HCT116 (cell line): ENCODE measurements at regions not wholly inside any gene's neighbourhood (a gene's known extent, or its start where the extent isn't known, plus 50 kb on each side); places are given as distances from the start of the nearest gene placed in this dataset.

ENCODE experiments used
- ATAC-seq: fragments of 200-7000 bp; cut with Tn5 transposase; 2 replicates; pipeline ENCODE4 v1.9.1; 2020; ENCODE audit warnings: mild to moderate bottlenecking, moderate library complexity
- BruUV-seq: library from RNA; stranded (reverse); fragments of 400-500 nt; replicated peaks from 2 replicates; lab custom pipeline; 2021; lab: Mats Ljungman, UMichigan
- CTCF ChIA-PET: fragments of 300-600 bp; sonication (Branson Sonifier 250); formaldehyde crosslinking; loops from one replicate; lab custom pipeline; 2021; ENCODE audit warnings: antibody characterized with exemption; lab: Charles Lee
- POLR2A ChIA-PET: fragments of 300-600, 350-600 bp; sonication (Branson Sonifier 250); formaldehyde crosslinking; loops from one replicate; lab custom pipeline; 2021; ENCODE audit warnings: antibody characterized with exemption; lab: Charles Lee
- RAD21 ChIA-PET, 2 experiments: fragments of 300-600 bp; sonication (Branson Sonifier 250); formaldehyde crosslinking; loops; one replicate each; lab custom pipeline; 2023; ENCODE audit warnings: low total read pairs in 2 of 2; ENCODE audit not compliant: uncharacterized antibody in 2 of 2, unreplicated experiment in 2 of 2, low non-redundant PET in 1 of 2; lab: Charles Lee
- DNase-seq: peaks from one replicate; pipeline ENCODE4 v3.0.0-alpha.2; 2010; ENCODE audit warnings: low read depth, low spot score
- H2AFZ ChIP-seq: fragments of 200-600 bp; shearing (Covaris generic), sonication (generic); 2 replicates; pipeline ENCODE4 v1.6.1; 2017; ENCODE audit warnings: low read depth, mixed run types, mixed read lengths, antibody characterized with exemption, low read length; ENCODE audit not compliant: poor library complexity, severe bottlenecking
- H3K27ac ChIP-seq: 2 replicates; pipeline ENCODE4 v1.5.1; 2012; ENCODE audit warnings: low read depth, low read length
- H3K27me3 ChIP-seq: fragments of 200-600 bp; sonication (generic); 2 replicates; pipeline ENCODE4 v1.6.1; 2016; ENCODE audit warnings: mixed run types, low read length, mixed read lengths; ENCODE audit not compliant: insufficient read depth
- H3K36me3 ChIP-seq, 2 experiments: fragments of 200-500 bp in 1 of 2; fragments of 200-600 bp in 1 of 2; sonication (Bioruptor generic) in 1 of 2; sonication (generic) in 1 of 2; 2 replicates each; pipeline versions ENCODE4 v1.5.1 to v1.6.1; 2014 to 2016; ENCODE audit warnings: low read length in 2 of 2, inconsistent platforms in 1 of 2, mixed read lengths in 1 of 2, mixed run types in 1 of 2; ENCODE audit not compliant: insufficient read depth in 2 of 2, control insufficient read depth in 1 of 2
- H3K4me1 ChIP-seq, 2 experiments: fragments of 200-600 bp in 1 of 2; sonication (generic) in 1 of 2; 2 replicates each; pipeline versions ENCODE4 v1.5.1 to v1.6.1; 2012 to 2017; ENCODE audit warnings: low read length in 2 of 2, inconsistent platforms in 1 of 2, mild to moderate bottlenecking in 1 of 2, mixed read lengths in 1 of 2, mixed run types in 1 of 2, moderate library complexity in 1 of 2; ENCODE audit not compliant: insufficient read depth in 2 of 2, control insufficient read depth in 1 of 2
- H3K4me2 ChIP-seq: fragments of 200-600 bp; sonication (generic); 2 replicates; pipeline ENCODE4 v1.6.1; 2017; ENCODE audit warnings: mixed run types, low read length, mixed read lengths
- H3K4me3 ChIP-seq, 2 experiments: fragments of 200-600 bp in 1 of 2; sonication (generic) in 1 of 2; replicated peaks in 1 of 2; 2 replicates each; pipeline ENCODE4 v1.5.1; 2011 to 2016; ENCODE audit warnings: low read length in 2 of 2, control low read depth in 1 of 2, low read depth in 1 of 2, mild to moderate bottlenecking in 1 of 2, mixed read lengths in 1 of 2, mixed run types in 1 of 2
- H3K79me2 ChIP-seq: fragments of 200-600 bp; sonication (generic); 2 replicates; pipeline ENCODE4 v1.6.1; 2017; ENCODE audit warnings: mild to moderate bottlenecking, mixed run types, low read length, moderate library complexity, mixed read lengths; ENCODE audit not compliant: insufficient read depth
- H3K9ac ChIP-seq: fragments of 200-600 bp; sonication (generic); 2 replicates; pipeline ENCODE4 v1.6.1; 2016; ENCODE audit warnings: low read length, mixed read lengths
- H3K9me2 ChIP-seq: fragments of 200-600 bp; sonication (generic), shearing (Covaris generic); 2 replicates; pipeline ENCODE4 v1.6.1; 2017; ENCODE audit warnings: mixed run types, mild to moderate bottlenecking, moderate library complexity; ENCODE audit not compliant: insufficient read depth
- H3K9me3 ChIP-seq, 2 experiments: fragments of 200-500 bp in 1 of 2; fragments of 200-600 bp in 1 of 2; sonication (Bioruptor generic) in 1 of 2; sonication (generic) in 1 of 2; 2 replicates each; pipeline ENCODE4 v1.6.1; 2014 to 2017; ENCODE audit warnings: low read length in 2 of 2, mixed read lengths in 2 of 2, inconsistent platforms in 1 of 2, low read depth in 1 of 2, mild to moderate bottlenecking in 1 of 2, mixed run types in 1 of 2, moderate library complexity in 1 of 2; ENCODE audit not compliant: control insufficient read depth in 1 of 2, insufficient read depth in 1 of 2
- H4K20me1 ChIP-seq: fragments of 200-600 bp; sonication (generic), shearing (Covaris generic); 2 replicates; pipeline ENCODE4 v1.6.1; 2017; ENCODE audit warnings: mixed run types, mild to moderate bottlenecking, moderate library complexity; ENCODE audit not compliant: insufficient read depth
- CTCF ChIP-seq, 3 experiments: fragments of 200-600 bp in 1 of 3; sonication (generic) in 1 of 3; IDR thresholded peaks in 2 of 3; conservative IDR thresholded peaks in 1 of 3; 2 replicates each; pipeline ENCODE4 v1.5.1; 2012 to 2017; ENCODE audit warnings: low read depth in 2 of 3, low read length in 2 of 3, antibody characterized with exemption in 1 of 3, borderline replicate concordance in 1 of 3, control low read depth in 1 of 3, mild to moderate bottlenecking in 1 of 3, mixed read lengths in 1 of 3, mixed run types in 1 of 3, moderate library complexity in 1 of 3; ENCODE audit not compliant: insufficient read depth in 1 of 3
- EGR1 ChIP-seq: IDR thresholded peaks from 2 replicates; pipeline ENCODE4 v1.6.1; 2012; ENCODE audit warnings: low read depth
- ELF1 ChIP-seq: IDR thresholded peaks from 2 replicates; pipeline ENCODE4 v1.6.1; 2012; ENCODE audit warnings: low read depth, borderline replicate concordance
- MAX ChIP-seq: IDR thresholded peaks from 2 replicates; pipeline ENCODE4 v1.6.1; 2012
- POLR2A ChIP-seq: IDR thresholded peaks from 2 replicates; pipeline ENCODE4 v1.7.0; 2011; ENCODE audit warnings: borderline replicate concordance; ENCODE audit not compliant: insufficient read depth, insufficient read length; ENCODE audit errors: extremely low read depth
- SIN3A ChIP-seq: IDR thresholded peaks from 2 replicates; pipeline ENCODE4 v1.6.1; 2012; ENCODE audit warnings: low read depth
- TCF7L2 ChIP-seq: IDR thresholded peaks from 2 replicates; pipeline ENCODE4 v1.7.0; 2011; ENCODE audit warnings: borderline replicate concordance, inconsistent platforms; ENCODE audit not compliant: insufficient read depth, insufficient read length; ENCODE audit errors: extremely low read depth
- YY1 ChIP-seq: IDR thresholded peaks from 2 replicates; pipeline ENCODE4 v1.6.1; 2011; ENCODE audit warnings: low read length, low read depth, moderate library complexity, mild to moderate bottlenecking; ENCODE audit not compliant: insufficient replicate concordance; ENCODE audit errors: extremely low read depth
- ZBTB33 ChIP-seq: IDR thresholded peaks from 2 replicates; pipeline ENCODE4 v1.6.1; 2011; ENCODE audit warnings: mild to moderate bottlenecking, low read length, moderate library complexity; ENCODE audit not compliant: insufficient replicate concordance; ENCODE audit errors: extremely low read depth
- ZFX ChIP-seq: fragments of 450-650 bp; IDR thresholded peaks from 2 replicates; pipeline ENCODE4 v1.6.1; 2017
- ZNF274 ChIP-seq: fragments of 200-500 bp; sonication (Bioruptor generic); IDR thresholded peaks from 2 replicates; pipeline ENCODE4 v1.6.1; 2014; ENCODE audit warnings: mild to moderate bottlenecking, low read depth, low read length, inconsistent platforms
- intact Hi-C: fragments of 100-400 bp; cut with micrococcal nuclease; formaldehyde crosslinking; loops from 2 replicates; pipeline ENCODE4 v1.10.0; 2022

GRCh38 chr2:223437788-223438187, 164.4 kb downstream of the SCG2 start:
- Histone ChIP-seq H3K9ac (no peak overlapping the region), H3K27me3 (no peaks in the 10 kb centered on the region), H3K79me2 (no peaks in the 10 kb centered on the region), H3K4me3 (no peak overlapping the region), H3K9me2 (no peaks in the 10 kb centered on the region), H3K36me3 (no peaks in the 10 kb centered on the region), H3K9me3 (no peaks in the 10 kb centered on the region), H2AFZ (no peak overlapping the region), H3K4me2 (no peak overlapping the region), H3K27ac (no peak overlapping the region), H4K20me1 (no peaks in the 10 kb centered on the region), H3K4me1 (no peaks in the 10 kb centered on the region)
- no TSS peak for BruUV-seq
- ATAC-seq (no peak), DNase-seq (no peak)
- intact Hi-C loops, result no loop called here
- ChIA-PET CTCF (no interaction called here), POLR2A (no interaction called here), RAD21 (no interaction called here)
- no peak for TF ChIP-seq POLR2A
- no peak for TF ChIP-seq MAX
- TF ChIP-seq SIN3A, result no peak
- no peak for TF ChIP-seq ELF1
- TF ChIP-seq ZFX, result no peak
- no peak for TF ChIP-seq ZBTB33
- no peak for TF ChIP-seq ZNF274
- no peak for TF ChIP-seq EGR1
- no peak for TF ChIP-seq TCF7L2
- TF ChIP-seq CTCF (IDR thresholded peaks at IDR 0.05 in 2 of 3, conservative IDR thresholded peaks at IDR 0.05 in 1 of 3; ENCODE audit: borderline replicate concordance in 1 of 3, insufficient read depth in 1 of 3, low read depth in 2 of 3, low read length in 2 of 3), result no peak
- TF ChIP-seq YY1, result no peak
